DMS114 treated with DMSO at 0.1 percent for 48 hours (cell line): ENCODE measurements at regions not wholly inside any gene's neighbourhood (a gene's known extent, or its start where the extent isn't known, plus 50 kb on each side); places are given as distances from the start of the nearest gene placed in this dataset.
A peak's percentile ranks its signal among the peaks of the same experiment; 100 is the strongest.
"Not testable (repeated sequence)": the region's sequence is repeated elsewhere in the genome, so short reads cannot be mapped to it uniquely, and the experiment has no call there.

Experiments used
- DNase-seq: peaks from one replicate; lab custom pipeline; 2025; ENCODE audit not compliant: unreplicated experiment; lab: John Stamatoyannopoulos, UW

DNA sequence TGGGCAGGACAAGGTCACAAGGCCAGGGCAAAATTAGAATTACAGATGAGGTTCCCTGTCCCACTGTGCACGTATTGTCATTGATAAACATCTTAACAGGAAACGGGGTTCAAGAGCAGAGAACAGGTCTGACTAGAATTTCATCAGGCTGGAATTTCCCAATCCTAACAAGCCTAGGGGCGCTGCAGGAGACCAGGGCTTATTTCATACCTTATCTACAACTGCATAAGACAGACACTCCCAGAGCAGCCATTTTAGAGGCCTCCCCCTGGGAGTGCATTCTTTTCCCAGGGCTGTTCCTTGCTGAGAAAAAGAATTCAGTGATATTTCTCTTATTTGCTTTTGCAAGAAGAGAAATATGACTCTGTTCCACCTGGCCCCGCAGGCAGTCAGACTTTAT is 244.8 kb downstream of the DAD1 start:
- DNase-seq: not testable (repeated sequence)

DNA sequence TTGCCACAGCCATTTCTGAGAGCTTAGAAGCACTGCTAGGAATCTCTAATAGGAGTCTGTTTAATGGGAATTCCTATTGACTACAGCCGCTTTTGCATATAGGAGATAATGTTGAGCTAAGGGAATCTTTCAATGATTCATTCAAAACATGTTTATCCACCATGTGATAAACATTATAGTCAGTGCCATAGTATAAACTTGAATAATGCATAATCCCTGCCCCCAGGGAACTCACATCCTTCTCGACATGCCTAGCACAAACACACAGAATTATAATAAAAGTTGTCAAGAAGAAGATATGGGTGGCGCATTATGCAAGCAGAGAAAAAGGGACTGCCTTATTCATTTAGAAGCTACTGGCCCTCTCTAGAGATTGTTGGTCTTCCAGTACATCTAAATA is 248.0 kb downstream of the DAD1 start:
- no peak for DNase-seq

DNA sequence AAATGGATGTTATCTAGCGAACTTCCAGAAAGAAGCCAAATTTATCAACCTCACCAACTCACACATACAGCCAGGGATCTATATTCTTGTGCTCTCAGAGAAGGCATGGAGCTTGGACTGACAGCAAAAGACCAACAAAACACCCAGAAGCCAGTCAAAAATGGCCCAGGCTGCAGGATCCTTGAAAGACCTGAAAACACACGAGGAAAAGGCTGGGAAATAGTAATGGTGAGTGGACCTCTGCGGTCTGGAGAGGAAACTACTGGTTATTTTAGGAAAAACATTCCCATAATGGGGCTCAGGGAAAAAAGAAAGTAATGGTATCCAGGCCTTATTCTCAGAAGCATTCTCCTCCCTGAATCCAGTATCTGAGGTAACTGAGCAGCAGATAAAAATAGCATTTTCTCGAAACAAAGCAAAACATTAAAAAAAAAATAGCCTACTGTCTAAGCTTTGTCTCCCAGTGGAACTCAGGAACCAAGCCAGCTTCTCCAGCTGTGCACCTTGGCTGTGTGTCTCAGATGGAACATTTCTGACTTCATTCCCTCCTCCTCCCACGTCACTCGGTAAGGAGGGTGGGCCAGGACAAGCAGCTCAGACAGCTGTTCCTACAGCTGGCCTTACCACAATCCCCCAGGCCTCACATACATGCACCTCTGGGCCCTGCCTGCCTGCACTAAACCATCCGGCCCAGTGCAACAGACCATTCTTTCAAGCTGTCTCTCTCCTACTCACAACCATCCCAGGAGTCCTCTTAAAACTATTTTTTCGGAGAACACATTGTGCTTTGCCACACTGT is 249.9 kb downstream of the DAD1 start:
- DNase-seq: no peak

DNA sequence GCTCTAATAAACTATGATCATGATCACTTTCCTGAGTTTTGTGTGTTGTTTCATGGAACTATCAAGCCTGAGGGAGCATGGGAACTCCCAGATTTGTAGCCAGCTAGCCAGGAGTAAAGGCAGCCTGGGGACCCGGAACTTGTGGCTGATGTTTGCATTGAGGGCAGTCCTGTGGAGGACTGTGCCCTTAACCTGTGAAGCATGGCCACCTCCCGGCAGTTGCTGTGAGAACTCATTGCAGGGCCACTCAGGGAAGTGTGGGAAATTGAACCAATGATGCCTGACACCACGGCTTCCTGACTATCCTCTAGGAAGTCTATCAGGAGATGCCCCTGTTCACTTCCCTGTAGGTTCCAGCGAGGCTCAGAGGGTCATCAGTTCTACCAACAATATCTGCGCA is 250.6 kb downstream of the DAD1 start:
- no peak for DNase-seq

DNA sequence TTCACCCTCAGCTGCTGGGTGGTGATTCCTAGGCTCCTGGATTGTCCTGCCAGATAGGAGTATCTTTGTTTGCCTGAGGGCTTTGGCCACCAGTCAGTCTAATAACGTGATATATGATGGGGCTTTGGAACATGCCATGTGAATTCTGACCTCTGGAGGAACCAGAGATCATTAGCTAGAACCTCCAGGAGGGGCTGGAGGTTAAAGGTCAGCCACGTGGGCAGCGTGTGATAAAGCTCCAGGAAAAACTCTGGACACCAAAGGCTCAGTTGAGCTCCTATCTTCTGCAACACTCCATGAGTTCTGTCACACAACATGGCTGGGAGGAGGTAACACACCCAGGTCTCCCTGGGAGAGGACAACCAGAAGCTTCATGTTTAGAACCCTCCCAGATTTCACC is 251.1 kb downstream of the DAD1 start:
- DNase-seq: no peak

DNA sequence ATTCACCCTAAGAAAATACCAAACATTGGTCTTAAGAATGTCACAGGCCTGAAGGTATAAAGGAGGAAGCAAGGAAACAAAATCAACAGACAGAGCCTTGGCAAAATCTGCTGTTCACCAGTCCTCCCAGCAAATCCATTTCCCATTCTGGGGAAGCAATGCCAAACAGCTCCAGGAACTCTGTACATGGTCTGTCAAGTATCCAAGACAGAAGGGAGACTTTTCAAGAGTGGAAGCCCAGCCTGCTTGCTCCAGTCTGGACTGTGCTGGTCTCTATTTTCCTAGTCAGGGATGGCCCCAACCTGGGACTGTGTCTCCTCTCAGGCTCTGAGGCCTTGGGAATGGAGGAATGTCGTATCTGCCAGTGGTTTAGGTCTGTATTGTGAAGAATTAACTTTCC is 251.5 kb downstream of the DAD1 start:
- DNase-seq: no peak

DNA sequence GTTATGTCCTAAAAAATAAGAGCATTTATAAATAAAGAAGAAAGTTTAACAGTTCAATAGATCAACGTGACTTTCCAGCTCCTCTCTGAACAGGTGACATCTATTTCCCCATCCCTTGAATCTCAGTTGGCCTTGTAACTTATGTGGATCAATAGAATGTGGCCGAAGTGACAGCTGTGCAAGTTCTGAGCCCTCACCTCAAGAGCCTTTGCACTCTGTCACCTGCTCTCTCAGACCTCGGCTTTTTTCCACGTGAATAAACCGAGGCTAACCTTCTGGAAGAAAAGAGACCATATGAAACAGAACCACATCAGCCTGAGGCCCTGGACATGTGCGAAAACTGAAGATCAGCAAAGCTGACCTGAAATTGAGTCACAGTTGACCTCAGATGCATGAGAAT is 253.0 kb downstream of the DAD1 start:
- no peak for DNase-seq

DNA sequence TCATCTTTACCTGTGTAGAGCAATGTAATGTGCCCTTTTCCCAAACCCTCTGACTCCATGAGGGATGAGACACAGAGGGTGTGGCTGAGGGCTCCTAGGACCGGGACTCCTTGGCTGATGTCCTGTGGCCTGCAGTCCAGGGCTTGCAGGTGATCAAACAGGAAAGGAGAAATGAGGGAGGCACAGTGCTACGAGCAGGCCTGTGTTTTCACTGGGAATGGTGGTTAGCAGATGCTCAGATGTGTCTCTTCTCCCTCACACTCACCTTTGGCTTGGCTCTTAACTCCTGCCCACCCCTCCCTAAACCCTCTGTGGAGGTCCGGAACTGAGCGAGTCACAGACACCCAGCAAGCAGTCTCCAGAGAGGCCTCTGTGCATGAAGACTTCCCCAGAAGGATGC is 254.4 kb downstream of the DAD1 start:
- no peak for DNase-seq

DNA sequence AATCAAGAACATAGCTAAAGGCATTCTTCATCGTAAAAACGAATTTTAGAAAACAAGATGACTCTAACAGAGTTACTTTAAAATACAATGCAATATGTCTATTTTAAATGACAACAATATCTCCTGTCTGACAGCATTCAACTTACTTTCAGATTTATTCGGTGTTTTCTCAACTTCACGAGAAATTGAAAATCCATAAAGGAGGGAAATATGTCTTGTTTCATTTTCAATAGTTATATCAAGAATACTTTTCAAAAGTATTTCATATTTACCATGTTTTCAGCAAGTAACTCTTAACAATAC is 254.8 kb downstream of the DAD1 start:
- no peak for DNase-seq

DNA sequence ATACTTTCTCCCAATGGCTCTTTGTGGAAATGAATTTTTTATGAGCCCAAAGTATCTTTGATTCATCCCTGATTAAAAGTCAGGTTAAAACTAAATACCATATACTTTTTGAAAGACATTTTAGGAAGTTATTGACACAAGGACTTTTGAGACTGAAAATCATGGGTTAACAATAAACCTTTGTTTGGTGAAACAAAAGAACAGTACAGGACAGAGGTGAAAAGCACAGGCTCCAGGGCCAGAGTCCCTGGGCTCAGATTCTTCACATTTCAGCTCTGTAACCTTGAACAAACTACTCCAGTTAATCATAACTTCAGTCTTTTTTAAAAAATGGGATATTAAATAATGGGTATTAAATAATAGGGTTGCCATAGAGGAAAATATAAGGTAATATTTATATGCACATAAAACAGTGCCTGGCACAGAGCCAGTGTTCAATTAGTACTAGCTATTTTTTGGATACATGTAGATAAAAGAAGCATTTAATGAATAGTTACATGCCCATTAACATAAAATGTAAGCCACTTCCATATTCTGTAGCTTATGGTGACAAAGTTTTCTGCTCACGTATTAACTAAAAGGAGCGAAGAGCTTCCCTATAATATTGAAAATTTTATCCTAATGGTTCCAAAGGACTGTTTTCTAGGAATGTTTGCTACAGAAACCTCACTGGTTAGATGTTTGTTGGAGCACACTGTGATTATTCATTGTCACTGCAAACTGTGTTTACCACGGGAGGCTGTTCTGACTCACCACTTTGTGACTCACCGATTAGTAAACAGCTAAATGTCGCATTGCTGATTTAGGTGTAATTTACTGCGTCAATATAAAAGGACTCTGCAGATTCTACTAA is 255.4 kb downstream of the DAD1 start:
- no peak for DNase-seq

DNA sequence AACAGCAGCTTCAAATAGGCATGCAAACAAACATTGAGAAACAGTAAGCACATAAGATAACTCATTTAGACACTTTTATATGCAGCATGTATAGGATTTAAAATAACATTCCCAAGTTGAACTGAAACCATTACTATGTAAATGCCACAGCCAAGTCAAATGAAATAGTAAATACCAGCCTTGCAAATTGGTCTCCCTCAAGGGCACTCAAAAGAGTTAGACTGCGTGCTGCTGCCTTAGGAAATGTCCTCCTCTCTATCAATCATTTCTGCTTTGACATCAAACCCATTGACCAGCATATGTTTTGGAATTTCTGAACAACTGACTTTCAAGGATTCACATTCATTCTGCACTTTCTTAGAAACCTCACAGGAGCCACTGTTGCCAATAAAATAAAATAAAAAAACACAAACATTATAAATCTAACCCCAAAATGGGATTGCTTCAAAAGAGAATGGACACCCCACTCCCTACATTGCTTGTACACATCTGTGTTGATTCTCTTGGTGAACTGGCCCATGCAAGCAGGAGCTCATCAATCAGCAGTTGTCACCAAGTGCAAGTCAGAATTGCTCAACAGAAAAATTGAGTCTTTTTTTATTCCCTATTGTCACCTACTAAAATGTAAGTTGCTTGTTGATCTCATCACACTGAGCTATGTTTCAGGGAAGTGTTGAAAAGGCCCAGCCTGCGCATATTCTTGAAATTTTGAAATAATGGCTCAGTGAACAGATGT is 256.2 kb downstream of the DAD1 start:
- DNase-seq: no peak

DNA sequence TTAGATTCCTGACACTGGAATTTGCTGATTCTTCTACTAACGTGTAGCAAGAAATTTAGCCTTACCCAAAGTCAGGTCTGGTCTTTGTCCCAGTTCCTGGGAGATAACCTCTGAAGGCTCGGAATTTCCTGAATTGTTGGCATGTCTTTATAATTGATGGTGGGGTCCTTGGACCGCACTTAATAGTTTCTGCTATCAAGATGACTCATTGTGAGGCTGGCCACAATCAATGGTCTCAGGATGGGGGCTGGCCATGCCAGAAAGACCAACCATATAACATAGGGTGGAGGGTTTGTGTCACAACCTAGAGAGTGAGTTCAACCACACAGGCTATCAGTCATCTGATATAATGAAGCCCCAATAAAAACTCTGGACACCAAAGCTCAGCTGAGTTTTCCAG is 259.7 kb downstream of the DAD1 start:
- DNase-seq: no peak

DNA sequence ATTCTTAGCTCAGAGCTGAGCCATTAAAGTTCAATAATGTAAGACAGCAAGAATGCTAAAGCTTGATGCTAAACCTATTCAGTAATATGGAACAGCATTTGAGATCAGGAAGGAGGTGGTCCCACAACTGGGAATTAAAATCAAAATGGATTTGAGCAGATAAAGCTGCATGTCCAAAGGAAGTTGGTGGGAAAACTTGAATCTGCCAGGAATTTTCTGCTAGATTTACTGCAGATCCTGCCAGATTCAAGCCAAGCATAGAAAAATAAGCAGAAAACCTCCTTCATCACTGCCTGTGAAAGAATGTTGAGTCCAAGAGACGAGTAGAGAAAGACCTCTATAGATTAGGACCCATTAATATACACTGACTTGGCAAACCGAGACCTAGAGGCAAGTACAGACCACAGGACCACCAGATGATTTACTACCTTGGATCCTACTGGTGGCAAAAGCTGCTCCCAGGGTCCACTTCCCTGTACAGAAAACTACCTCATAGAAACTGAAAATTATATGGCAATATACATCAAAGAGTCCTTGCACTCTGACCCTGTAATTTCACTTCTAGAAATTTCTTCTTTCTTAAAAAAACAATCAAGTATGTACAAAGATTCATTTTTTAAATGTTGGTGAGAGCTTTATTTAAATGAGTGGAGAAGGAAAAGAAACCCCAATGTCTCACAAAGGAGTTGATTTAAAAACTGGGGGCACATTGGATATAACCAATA is 263.2 kb downstream of the DAD1 start:
- no peak for DNase-seq

DNA sequence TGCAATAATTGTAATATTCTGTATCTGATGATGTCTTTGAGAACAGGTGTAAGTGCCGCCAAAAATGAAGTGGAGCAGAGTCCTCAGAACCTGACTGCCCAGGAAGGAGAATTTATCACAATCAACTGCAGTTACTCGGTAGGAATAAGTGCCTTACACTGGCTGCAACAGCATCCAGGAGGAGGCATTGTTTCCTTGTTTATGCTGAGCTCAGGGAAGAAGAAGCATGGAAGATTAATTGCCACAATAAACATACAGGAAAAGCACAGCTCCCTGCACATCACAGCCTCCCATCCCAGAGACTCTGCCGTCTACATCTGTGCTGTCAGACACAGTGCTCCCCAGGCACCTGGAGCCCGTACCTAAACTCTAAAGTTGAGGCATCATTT is 268.7 kb downstream of the DAD1 start:
- DNase-seq: no peak

DNA sequence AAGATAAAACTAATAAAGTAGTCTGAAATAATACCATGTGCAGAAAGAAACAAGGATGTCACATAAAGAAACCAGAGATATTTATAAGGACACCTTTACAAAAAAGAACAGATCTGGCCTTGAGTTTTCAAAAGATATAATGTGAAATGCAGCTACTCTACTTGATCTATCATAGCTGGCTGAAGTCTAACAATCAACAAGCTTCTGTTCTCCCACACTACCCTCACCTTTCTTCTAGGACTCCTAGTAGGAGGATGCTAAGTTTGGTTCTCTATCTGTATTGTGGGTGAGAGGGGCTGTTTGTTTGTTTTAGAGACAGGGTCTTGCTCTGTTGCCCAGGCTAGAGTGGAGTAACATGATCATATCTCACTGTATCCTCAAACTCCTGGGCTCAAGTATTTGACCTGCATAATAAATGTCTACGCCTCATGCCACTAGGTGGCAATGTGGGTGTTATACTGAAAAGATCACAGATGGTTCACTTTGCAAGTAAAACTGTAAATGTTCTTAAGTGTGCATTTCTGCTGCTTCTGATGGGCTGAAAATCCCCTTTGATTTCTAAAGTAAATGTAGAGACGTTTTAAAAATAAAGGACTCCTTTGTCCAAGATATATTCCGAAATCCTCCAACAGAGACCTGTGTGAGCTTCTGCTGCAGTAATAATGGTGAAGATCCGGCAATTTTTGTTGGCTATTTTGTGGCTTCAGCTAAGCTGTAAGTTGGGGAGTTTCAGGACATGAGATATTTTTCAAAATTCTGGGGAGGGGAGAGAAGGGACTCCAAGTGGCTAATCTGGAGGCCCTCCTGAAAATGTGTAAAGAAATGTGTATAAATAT is 269.3 kb downstream of the DAD1 start:
- DNase-seq: peak; percentile 31

DNA sequence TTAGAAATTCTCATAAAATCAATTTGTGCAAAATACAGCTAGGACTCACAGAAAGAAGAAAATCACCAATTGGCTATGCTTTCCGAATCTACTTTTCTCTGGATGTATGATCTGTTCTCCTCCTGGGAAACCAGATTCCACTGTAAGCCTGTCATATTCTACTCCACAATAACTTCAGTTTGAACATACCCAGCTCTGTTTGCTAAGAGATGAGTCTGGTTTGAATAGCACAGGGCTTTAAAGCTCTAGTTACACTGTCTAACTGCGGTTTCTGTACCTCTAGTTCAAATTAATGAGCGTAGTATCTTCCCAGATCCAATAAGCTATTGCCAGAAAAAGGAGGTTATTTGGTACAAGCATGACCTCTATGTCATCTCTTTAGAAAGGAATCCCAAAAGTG is 270.1 kb downstream of the DAD1 start:
- no peak for DNase-seq

DNA sequence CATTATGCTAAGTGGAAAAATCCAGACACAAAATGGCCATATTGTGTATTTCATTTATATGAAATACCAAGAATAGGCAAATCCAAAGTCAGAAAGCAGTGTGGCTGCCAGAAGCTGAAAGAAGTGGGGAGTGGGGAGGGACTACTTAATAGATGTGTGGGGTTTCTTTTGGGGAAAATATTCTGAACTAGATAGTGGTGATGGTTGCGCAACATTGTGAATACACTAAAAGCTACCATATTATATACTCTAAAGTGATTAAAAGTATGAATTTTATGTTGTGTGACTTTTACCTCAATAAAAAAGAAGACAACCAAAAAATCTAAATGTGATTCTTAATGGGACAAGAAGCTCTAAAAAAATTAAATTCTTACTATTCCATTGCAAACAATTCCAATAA is 272.6 kb downstream of the DAD1 start:
- no peak for DNase-seq

DNA sequence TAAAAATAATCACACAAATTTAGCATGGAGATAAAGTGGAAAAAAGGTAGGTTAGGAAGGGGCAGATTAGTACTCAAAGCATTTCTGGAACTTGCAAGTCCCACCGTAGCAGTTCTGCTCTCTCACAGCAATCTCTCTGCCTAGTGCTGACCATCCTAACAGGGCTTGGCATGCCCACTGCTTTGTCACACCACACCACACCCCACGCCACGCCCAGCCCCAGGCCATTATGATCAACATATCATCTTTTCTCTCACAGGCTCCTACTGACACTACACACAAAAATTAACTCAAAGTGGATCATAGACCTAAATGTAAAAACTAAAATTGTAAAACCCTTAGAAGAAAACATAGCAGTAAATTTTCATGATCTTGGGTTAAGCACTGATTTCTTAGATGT is 273.7 kb downstream of the DAD1 start:
- no peak for DNase-seq

DNA sequence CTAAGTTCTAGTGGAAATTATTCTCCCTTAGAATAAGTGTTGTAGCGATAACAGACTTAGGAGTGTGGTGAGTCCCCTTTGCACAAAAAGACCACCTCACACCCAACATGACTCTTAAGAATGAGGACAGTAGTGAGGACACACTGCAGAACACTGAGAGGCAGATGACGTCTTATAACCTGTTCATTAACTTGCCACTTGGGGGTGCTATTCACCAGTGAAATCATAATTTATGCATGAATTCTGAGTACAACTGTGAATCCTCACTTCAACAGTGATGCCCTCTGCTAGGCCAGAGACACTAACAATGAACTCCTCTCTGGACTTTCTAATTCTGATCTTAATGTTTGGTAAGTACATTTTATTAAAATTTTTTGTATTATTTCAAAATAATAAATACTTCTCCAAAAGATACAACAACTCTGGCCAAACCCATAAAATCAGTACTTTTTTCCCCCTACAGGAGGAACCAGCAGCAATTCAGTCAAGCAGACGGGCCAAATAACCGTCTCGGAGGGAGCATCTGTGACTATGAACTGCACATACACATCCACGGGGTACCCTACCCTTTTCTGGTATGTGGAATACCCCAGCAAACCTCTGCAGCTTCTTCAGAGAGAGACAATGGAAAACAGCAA is 274.7 kb downstream of the DAD1 start:
- DNase-seq: peak; percentile 24
